ENCODE measurements at regions not wholly inside any gene's neighbourhood (a gene's known extent, or its start where the extent isn't known, plus 50 kb on each side); places are given as distances from the start of the nearest gene placed in this dataset.

GRCh38 chr6:153960281-153960680 is 78.8 kb upstream of the OPRM1 start:
- H3K4me3 Mint-ChIP-seq (ENCODE audit: unreplicated experiment): no peak overlapping the region
- POLR2A ChIA-PET: interaction anchor here (0.6 to 1.4 kb wide), 3 partner anchors 10 to 18 kb away, joined by 3 read pairs; no protein-coding TSS in a partner anchor
- peaks cover 12% of the 10 kb centered on the region for H3K4me1 Mint-ChIP-seq (ENCODE audit: insufficient read depth, unreplicated experiment)
- H3K9me3 Mint-ChIP-seq (ENCODE audit: unreplicated experiment): peaks cover 8% of the 10 kb centered on the region
- H3K27ac Mint-ChIP-seq (ENCODE audit: low read depth, unreplicated experiment): no peak overlapping the region
- CTCF ChIA-PET: interaction anchor here (0.6 to 1.1 kb wide), 2 partner anchors 363 to 394 kb away, joined by 3 to 6 read pairs; no protein-coding TSS in a partner anchor
- DNase-seq (ENCODE audit: unreplicated experiment): no peak
- intact Hi-C loops (cut with micrococcal nuclease): no loop called here
- TF ChIP-seq CTCF (IDR thresholded peaks at IDR 0.05; ENCODE audit: unreplicated experiment): no peak
- no peaks in the 10 kb centered on the region for H3K36me3 Mint-ChIP-seq (ENCODE audit: insufficient read depth, unreplicated experiment)
- peaks cover 16% of the 10 kb centered on the region for H3K27me3 Mint-ChIP-seq (ENCODE audit: insufficient read depth, unreplicated experiment)
- BruUV-seq (replicated peaks): no TSS peak

GRCh38 chr6:153959276-153959675 is 79.8 kb upstream of the OPRM1 start:
- Mint-ChIP-seq H3K4me3 (ENCODE audit: unreplicated experiment) (no peak overlapping the region), H3K9me3 (ENCODE audit: unreplicated experiment) (peaks cover 8% of the 10 kb centered on the region), H3K27ac (ENCODE audit: low read depth, unreplicated experiment) (no peak overlapping the region), H3K36me3 (ENCODE audit: insufficient read depth, unreplicated experiment) (no peaks in the 10 kb centered on the region), H3K27me3 (ENCODE audit: insufficient read depth, unreplicated experiment) (peaks cover 16% of the 10 kb centered on the region), H3K4me1 (ENCODE audit: insufficient read depth, unreplicated experiment) (peaks cover 12% of the 10 kb centered on the region)
- no peak for TF ChIP-seq CTCF (IDR thresholded peaks at IDR 0.05; ENCODE audit: unreplicated experiment)
- POLR2A ChIA-PET: interaction anchor here (0.9 kb wide), 1 partner anchor 25 kb away, joined by 4 read pairs; no protein-coding TSS in a partner anchor
- no TSS peak for BruUV-seq (replicated peaks)
- DNase-seq (ENCODE audit: unreplicated experiment): no peak
- CTCF ChIA-PET: interaction anchor here (0.8 to 1.2 kb wide), 2 partner anchors 9 to 11 kb away, joined by 3 to 4 read pairs; no protein-coding TSS in a partner anchor
- intact Hi-C loops (cut with micrococcal nuclease): no loop called here

DNA sequence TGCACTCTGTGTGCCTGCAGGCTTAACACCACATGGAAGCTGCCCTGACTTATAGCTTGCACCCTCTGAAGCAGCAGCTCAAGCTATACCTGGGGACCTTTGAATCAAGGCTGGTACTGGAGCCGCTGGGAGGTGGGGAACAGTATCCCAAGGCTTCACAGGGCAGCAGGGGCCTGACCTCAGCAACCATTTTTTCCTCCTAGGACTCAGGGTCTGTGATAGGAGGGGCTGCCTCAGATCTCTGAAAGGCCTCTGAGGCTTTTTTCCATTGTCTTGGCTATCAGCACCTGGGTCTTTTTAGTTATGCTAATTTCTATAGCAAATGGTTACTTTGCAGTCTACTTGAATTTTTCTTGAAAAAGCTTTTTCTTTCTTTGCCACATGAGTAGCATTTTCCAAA is 80.2 kb upstream of the OPRM1 start:
- Mint-ChIP-seq H3K27ac (ENCODE audit: low read depth, unreplicated experiment) (no peak overlapping the region), H3K4me3 (ENCODE audit: unreplicated experiment) (no peak overlapping the region), H3K9me3 (ENCODE audit: unreplicated experiment) (peaks cover 8% of the 10 kb centered on the region), H3K4me1 (ENCODE audit: insufficient read depth, unreplicated experiment) (peaks cover 12% of the 10 kb centered on the region), H3K27me3 (ENCODE audit: insufficient read depth, unreplicated experiment) (peaks cover 16% of the 10 kb centered on the region), H3K36me3 (ENCODE audit: insufficient read depth, unreplicated experiment) (no peaks in the 10 kb centered on the region)
- DNase-seq (ENCODE audit: unreplicated experiment): no peak
- ChIA-PET POLR2A (interaction anchor here (0.9 kb wide), 1 partner anchor 26 kb away, joined by 4 read pairs; no protein-coding TSS in a partner anchor), CTCF (interaction anchor here (0.8 to 1.2 kb wide), 2 partner anchors 9 to 10 kb away, joined by 3 to 4 read pairs; no protein-coding TSS in a partner anchor)
- BruUV-seq (replicated peaks): no TSS peak
- TF ChIP-seq CTCF (IDR thresholded peaks at IDR 0.05; ENCODE audit: unreplicated experiment): no peak
- intact Hi-C loops (cut with micrococcal nuclease): no loop called here

DNA sequence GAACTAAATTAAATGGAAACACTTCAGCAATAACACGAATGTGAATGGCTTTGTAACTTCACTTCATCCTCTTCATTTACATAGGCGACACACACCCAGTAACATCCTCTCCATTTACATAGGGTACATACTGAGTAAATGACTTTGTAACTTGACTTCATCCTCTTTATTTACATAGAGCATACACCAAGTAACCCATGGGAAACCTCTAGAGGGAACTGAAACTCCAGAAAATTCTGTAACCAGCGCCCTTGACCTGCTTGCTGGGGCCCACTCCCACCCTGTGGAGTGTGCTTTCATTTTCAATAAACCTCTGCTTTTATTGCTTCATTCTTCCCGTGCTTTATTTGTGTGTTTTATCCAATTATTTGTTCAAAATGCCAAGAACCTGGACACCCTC is 81.6 kb upstream of the OPRM1 start:
- Mint-ChIP-seq H3K27me3 (ENCODE audit: insufficient read depth, unreplicated experiment) (peaks cover 3% of the 10 kb centered on the region), H3K9me3 (ENCODE audit: unreplicated experiment) (peaks cover 8% of the 10 kb centered on the region), H3K4me3 (ENCODE audit: unreplicated experiment) (no peak overlapping the region), H3K27ac (ENCODE audit: low read depth, unreplicated experiment) (no peak overlapping the region), H3K36me3 (ENCODE audit: insufficient read depth, unreplicated experiment) (no peaks in the 10 kb centered on the region), H3K4me1 (ENCODE audit: insufficient read depth, unreplicated experiment) (peaks cover 6% of the 10 kb centered on the region)
- POLR2A ChIA-PET: no interaction called here
- no peak for TF ChIP-seq CTCF (IDR thresholded peaks at IDR 0.05; ENCODE audit: unreplicated experiment)
- CTCF ChIA-PET: interaction anchor here (1.5 kb wide), 1 partner anchor 9 kb away, joined by 4 read pairs; no protein-coding TSS in a partner anchor
- no TSS peak for BruUV-seq (replicated peaks)
- intact Hi-C loops (cut with micrococcal nuclease): no loop called here
- DNase-seq (ENCODE audit: unreplicated experiment): no peak

Measured in MCF 10A (cell line).